ENCODE measurements at regions not wholly inside any gene's neighbourhood (a gene's known extent, or its start where the extent isn't known, plus 50 kb on each side); places are given as distances from the start of the nearest gene placed in this dataset.

GRCh38 chr3:165669504-165669903 is 167.7 kb downstream of the BCHE start:
- TF ChIP-seq CTCF (IDR thresholded peaks at IDR 0.05): no peak
- TF ChIP-seq POLR2A (IDR thresholded peaks at IDR 0.05): no peak
- TF ChIP-seq EP300 (IDR thresholded peaks at IDR 0.05): no peak
- TF ChIP-seq POLR2AphosphoS5 (IDR thresholded peaks at IDR 0.05): no peak

Measured in suprapubic skin (tissue), 4 donors.